Fibroblast of the conjunctiva (primary cell): ENCODE measurements at regions not wholly inside any gene's neighbourhood (a gene's known extent, or its start where the extent isn't known, plus 50 kb on each side); places are given as distances from the start of the nearest gene placed in this dataset.

Source experiments
- DNase-seq: peaks from one replicate; pipeline ENCODE4 v3.0.0-alpha.2; 2010; ENCODE audit warnings: low read depth

DNA sequence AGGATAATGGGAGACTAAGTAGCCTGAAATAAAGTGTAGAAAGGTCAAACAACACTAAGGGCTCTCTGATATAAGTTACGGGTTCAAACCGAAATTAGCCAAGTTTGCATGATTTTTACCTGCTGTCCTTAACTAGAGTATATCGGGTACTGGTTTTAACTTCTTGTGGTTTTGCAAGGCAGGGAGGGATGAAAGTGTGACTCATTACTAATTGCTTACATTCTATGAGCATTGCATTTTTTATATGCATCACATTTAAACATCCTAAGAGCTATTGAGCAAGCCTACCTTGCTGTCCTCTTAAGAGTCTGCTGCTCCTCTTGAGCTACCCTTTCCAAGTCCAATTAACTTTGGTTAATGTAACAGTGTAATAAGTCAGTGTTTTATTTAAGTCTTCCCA is 415.4 kb downstream of the SLITRK5 start:
- no peak for DNase-seq

DNA sequence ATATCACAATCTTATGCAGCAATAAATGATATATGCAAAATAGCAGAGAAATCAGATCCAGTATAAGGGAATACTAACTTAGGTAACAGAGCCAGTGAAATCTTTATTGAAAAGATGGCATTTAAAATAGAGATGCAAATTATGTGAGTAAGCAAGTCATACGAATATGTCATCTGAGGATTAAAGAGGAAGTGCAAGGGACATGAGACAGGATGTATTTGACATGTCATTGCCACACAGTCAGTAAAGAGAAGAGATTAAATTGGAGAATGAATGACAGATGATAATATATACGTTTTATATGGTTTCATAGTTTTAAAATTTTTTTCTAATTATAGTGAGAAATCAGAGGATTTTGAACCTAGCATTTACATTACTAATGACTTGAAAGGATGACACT is 426.4 kb downstream of the SLITRK5 start:
- DNase-seq = no peak

DNA sequence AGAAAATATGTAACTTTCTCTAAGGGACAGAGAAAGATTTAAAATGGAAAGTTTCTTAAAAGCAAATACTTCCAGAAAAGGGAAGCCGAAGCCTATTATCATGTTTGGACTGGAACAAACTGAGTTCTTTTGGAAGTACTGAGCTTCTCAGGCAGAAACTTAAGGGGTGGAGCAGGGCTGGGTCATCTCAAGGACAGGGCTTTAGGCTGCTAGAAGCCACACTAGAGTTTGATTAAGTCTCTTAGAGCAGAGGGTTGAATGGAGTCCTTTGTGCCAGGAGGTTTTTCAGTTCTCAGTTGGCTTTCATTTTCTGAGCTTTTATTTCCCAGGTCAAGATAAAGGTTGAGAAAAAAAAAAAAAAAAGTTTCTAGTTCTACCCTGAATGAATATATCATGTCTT is 432.7 kb downstream of the SLITRK5 start:
- DNase-seq = no peak

DNA sequence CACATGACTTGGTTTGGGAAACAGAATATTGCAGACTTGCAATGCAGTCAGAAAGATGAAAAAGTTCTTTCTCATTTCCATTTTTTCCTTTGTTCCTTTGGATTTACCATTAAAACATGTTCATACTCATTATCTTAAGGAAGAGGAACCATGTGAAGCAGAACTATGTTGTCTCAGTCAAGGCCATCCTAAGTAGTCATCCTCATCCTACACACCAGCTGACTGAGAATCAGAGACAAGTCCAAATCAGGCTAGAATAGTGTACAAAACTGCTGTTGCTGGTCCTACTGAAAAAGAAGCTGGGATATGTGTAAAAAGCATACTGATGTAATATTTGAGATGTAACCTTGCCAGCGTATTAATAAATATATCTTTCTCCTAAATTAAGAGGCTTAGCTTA is 433.4 kb downstream of the SLITRK5 start:
- DNase-seq = no peak

DNA sequence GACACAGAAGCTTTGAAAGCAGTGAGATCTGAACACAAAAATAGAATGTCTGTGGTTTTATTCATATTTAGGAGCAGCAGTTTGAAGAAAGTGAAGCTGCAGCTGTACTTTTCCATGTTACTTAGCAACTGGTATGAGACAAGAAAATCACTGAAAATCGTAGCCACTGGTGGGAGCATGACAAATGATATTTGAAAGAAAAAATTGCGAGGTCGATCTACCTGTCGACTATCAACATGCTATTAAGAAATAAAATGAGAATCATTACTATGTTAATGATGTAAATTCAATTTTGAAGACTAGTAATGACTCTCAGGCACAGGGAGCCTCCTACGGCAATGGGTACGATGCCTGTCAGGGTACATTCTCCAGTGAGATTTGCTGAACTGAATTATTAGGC is 436.4 kb downstream of the SLITRK5 start:
- DNase-seq = no peak

DNA sequence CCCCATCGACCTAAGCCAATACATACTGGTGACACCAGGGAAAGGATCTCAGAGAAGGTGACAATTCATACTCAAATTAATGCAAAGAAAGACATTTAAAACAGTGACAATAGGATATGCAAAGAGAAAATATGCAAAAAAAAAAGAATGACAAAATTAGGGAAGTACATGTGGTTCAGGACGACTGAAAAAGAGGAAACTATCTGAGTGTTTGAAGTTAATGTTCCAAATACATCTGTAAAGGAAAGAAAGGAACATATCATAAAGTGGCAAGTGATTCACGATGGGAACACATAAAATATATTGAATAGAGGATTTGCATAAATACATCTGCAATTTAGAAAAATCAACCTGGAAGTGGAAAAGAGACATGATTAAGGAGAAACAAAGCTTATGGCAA is 441.4 kb downstream of the SLITRK5 start:
- DNase-seq = no peak

DNA sequence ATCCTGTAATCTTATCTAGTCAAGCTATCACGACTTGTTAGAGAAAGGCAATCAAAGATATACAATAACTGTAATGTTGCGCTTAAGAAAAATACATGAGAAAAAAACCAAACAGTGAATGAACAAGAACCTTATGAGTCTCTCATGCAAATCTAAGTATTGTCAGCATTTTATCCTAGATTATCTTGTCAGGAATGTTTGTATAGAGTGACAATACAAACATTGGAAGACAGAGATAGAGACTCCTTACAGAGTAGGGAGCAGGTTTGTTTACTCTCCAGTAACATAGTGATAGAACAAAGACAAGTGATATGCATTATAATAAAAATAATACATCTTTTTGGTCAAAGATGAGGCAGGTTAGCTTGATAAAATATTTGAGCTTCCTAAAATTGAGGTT is 444.8 kb downstream of the SLITRK5 start:
- no peak for DNase-seq

DNA sequence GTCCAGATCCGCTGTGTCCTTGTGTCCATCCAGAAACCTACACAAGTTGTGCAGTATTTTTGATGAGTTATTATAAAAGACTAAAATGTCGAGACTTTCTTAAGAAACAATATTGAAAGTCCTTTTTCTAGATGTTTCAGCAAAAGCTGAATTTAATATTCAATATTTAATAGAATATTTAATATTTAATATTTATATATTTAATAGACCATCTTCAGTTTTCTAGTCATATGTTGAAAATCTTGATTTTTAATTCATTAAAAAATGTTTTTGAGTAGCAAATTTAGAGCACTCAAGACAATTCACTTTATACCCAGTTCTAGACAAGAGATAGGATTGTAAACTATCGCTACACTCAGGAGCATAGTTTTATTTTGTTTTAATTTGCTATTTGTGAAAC is 447.8 kb downstream of the SLITRK5 start:
- DNase-seq = no peak

DNA sequence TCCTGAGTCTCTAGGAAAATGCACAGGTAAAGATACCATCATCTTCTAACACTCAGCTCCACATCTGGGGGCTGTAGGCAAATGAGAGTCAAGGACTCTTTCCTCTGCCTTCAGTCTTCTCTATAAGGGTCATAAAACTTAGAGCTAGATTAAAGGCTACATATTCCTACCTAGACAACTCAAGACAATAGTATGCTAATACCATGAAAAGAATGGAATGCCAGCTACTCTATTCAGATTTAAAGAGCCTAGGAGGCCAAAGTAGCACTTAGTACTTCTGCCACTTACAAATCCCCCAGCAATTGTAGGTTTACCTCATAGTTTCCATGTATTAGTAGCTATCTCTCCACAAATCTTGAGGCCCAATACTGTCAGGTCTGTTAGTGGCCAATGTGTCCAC is 453.0 kb downstream of the SLITRK5 start:
- DNase-seq = no peak

DNA sequence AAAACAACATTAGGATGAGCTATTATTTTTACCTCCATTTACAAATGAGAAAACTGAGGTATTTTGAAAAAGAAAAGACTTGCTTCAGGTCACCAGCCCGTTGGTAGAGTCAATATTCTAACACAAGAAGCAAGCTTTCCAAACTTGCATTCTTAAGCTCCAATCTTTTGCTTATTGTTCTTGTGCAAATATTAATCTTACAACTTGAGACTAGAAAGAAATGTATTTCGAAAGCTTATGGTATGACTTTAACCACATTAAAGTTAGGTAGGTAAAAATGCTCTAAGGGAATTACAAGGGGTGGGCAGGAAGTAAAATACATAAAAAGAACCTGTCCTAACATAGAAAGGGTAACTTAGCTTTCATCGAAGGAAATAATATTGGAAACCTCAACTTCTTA is 453.9 kb downstream of the SLITRK5 start:
- no peak for DNase-seq

DNA sequence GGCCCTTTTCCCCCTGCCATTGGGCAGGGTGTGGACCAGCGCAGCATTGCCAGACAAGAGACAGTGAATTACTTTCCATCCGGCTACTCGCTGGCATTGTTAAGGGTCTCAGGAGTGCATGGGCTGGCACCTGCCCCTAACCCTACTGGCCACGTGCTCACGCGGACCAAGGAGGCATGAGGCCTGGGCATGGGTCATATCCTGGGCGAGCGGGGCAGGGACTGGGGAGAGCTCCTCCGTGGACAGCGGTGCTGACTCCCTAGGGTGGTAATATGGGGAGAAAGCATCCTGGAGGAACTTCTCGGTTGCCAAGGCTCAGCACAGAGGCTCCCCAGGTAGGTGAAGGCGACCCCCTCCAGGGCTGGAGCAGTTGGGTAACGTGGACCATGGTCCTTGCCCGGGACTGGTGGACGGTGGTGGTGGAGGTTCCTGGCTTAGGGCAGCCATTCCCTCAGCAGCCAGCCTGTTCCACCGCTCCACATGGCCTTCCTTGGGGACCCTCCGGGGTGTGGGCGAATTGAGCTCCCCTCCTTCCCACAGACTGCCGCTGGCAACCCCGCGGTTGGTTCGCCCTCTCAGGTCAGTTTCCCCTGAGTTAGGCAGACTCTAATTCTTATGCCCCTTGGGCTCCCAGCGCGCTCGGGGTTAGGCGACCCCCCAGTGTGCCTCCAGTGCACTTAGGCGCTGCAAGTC is 465.1 kb downstream of the SLITRK5 start:
- no peak for DNase-seq

DNA sequence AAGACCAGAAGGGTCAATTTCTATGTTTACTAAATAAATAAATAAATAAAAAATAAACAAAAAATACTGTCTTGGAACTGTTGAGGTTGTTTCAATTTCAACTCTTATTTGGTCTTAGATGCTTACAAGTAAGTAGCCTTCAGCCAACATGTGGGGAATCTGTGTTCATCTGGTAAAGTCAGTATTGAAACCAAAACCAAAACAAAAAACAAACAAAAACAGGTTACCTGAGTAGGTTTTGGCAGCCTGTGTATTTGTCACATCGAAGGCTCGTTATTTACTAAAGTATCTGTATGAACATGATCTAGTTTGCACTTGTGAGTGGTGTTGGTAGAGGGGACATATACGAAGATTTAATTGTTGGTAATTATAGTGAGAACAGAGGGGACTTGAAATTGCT is 471.5 kb downstream of the SLITRK5 start:
- no peak for DNase-seq

DNA sequence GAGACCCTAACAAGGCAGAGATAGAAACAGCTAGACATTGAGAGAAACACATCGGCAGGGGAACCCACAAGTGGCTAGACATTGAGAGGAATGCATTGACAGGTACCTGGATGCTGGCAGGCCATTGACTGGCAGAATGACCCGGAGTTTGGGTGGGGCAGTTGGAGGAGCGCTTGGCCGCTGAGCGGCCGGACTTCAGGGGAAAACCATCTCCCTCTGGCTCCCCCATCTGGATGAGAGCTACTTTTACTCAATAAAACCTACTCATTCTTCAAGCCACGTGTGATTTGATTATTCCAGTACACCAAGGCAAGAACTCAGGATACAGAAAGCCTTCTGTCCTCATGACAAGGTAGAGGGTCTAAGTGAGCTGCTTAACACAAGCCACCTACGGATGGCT is 473.4 kb downstream of the SLITRK5 start:
- DNase-seq = no peak

DNA sequence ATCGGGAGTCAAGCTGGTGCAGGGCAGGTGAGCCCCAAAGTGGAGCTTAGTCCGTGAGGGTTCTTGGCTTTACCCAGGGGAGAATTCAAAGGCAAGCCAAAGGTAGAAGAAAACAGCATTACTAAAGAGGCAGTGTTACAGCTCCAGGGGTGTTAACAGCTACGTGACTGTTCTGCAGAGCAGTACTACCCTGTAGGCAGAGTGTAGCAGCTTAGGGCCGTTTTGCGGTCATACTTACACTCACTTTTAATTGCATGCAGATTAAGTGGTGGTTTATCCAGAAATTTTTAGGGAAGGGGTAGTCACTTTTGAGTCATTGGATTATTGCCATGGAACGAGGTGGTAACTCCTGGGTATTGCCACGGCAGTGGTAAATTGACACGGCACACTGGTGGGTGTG is 482.2 kb downstream of the SLITRK5 start:
- DNase-seq = no peak

DNA sequence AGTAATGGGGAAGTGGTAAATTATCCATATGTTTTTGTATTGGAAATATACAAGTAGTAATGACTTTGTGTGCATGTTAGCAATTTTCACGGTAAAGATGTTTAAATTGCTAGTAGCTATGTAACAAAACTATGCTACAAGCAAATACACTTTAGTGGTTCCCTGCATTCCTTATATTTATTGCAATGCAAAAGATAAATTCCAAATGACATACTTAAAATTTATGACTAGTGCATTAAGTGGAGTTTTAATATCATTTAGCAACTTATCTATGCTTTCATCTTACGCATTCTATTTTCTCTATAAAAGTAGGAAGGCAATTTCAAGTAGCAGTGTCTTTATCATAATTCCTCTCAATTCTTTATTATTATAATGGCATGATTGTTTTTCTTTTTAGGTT is 482.8 kb downstream of the SLITRK5 start:
- no peak for DNase-seq

DNA sequence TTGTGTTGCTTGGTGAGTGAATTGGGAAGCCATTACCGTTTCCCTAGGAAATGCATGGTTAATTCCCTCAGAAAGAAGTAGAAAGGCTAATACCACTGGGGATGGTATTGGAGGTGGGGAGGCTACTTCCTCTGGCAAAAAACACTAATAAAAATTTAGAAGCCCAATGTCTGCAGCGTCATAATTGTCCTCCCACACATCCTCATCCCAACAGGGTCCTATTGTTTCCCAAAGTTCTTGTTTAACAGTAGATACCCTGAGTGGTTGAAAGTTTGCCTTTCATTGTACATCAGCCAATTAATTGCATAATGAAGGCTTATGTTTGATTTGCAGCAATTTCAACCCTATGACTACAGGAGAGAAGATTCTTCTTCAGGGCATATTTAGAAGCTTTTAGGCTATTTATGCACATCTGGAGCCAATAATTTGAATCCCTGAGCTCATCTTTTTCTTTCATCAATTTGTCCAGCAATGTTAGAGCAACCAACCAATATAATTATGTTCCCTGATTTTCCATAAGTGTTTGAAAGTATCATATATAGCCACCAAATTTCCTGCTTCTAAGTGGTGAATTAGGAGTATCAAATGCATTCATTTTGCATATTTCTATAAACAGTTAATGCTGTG is 491.0 kb downstream of the SLITRK5 start:
- no peak for DNase-seq

DNA sequence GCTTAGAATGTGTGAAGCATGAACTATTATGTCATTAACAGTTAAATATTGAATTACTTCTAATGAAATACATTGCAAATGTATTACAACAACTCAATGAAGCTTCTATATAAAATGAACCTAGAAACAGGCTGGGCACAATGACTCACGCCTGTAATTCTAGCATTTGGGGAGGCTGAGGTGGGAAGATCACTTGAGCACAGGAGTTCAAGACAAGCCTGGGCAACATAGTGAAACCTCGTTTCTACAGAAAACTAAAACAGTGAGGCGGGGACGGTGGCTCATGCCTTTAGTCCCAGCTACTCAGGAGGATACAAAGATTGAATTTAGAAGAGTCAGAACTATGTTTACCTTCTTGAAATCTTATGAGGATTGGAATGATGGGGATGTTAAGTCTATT is 505.1 kb downstream of the SLITRK5 start:
- DNase-seq = no peak

DNA sequence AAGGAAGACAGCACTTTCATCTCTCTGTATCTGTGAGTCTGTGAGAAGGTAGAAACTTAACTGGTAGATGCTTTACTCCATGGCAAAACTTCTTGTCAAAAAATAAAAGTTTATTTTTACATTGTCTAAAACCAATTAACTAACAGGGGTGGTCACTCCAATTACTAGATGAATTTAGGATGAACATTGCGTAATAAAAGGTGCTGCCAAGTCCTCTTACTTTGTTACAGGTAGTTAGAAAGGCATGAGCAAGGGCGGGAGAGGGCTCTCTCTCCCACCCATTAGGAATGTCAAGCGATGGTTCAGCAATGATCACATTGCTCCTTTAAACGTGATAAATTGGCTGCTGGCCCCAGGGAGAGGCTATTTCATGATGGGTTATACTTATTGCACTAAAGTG is 512.3 kb downstream of the SLITRK5 start:
- no peak for DNase-seq

DNA sequence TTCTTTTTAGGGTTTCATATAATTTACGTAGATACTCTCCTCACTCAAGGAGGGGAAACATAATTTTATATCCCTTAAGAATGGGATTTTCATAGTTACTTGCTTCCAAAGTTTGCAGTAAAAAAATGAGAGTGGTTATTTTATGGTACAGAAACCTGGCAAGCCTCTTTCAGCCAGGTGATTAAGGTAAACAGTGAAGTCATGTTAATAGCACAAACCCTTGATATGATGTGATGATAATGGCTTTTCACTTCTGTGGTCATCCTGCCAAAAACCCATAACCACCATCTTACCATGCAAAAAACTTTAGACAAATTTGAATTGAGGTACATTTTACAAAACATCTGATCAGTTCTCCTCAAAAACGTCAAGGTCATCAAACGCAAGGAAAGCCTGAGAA is 517.8 kb downstream of the SLITRK5 start:
- no peak for DNase-seq

DNA sequence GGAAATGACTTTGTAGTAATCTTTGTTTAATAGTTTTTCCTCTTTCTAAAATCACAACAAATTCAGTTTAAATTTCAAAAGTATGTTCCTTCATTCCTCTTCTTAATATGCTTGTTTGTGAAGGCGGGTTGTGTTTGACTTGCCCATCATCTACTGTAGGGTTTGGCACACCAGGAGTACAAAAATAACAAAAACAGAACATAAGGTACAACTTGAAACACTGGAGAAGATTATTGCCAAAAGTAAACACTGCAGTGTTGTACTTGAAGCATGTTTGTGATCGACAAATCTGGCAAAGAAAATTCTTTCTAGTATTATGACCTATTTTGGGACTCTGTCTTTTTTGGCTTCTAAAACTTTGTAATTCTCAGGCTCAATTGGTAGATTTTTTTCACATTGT is 518.6 kb downstream of the SLITRK5 start:
- no peak for DNase-seq

DNA sequence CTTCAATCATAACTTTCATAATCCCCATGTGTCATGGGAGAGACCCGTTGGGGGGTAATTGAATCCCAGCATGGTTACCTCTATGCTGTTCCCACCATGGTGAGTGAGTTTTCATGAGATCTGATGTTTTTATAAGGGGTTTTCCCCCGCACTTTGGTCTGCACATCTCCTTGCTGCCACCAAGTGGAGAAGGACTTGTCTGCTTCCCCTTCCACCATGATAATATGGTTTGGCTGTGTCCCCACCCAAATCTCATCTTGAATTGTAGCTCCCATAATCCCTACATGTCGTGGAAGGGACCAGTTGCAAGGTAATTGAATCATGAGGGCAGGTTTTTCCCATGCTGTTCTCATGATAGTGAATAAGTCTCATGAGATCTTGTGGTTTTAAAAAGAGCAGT is 524.9 kb downstream of the SLITRK5 start:
- DNase-seq = no peak

DNA sequence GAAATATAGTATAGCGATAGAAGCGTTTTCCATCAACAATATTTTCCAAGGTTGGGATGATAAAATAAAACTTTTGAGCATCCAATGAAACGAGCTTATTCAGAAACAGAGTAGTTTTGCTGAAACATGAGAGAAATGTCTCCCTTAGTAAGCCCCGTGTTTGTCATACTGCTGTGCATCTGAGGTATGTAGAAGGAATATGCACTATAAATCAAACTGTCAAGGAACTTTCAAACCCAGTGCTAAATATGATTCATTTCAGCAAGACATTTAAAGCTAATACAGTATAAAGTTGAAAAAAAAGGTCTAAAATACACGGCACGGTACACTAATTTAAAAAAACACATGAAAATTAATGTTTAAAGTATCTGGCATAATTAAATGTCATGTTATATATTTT is 546.2 kb downstream of the SLITRK5 start:
- no peak for DNase-seq

DNA sequence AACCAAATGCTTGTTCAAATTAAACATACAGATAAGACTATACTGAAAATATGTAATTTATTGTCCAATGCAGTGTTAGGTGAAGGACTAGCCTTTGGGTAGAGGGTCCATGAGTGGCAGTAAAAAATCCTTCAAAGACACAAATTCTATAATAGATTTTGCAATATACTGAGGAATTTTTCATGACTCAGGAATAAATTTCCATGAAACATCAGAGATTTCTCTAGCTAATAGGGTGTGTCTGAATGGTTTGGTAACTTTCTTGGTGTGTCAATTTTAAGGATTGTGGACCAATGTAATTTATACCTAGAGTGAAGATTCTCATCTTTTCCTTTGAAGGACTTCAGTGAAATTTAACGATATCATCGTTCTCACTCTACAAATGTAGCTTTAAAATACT is 546.7 kb downstream of the SLITRK5 start:
- DNase-seq = no peak

DNA sequence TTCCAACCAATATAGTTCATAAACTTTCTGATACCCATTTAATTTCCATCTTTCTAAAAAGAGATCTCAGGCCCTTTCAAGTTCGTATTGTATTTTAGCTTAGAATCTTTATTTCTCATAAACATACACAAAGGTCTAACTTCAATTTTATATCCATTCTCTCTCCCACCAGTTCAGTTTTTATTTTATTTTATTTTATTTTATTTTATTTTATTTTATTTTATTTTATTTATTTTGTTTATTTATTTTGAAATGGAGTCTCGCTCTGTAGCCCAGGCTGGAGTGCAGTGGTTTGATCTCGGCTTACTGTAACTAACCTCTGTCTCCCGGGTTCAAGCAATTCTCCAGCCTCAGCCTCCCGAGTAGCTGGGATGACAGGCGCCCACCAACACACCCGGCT is 552.8 kb downstream of the SLITRK5 start:
- DNase-seq = no peak
